ENCODE measurements at regions not wholly inside any gene's neighbourhood (a gene's known extent, or its start where the extent isn't known, plus 50 kb on each side); places are given as distances from the start of the nearest gene placed in this dataset.

- DNase-seq (ENCODE audit: low read depth in 2 of 3, low spot score in 2 of 3), result no peak
Observed at GRCh38 chr10:81008726-81009125, 471.0 kb downstream of the SH2D4B start.

DNA sequence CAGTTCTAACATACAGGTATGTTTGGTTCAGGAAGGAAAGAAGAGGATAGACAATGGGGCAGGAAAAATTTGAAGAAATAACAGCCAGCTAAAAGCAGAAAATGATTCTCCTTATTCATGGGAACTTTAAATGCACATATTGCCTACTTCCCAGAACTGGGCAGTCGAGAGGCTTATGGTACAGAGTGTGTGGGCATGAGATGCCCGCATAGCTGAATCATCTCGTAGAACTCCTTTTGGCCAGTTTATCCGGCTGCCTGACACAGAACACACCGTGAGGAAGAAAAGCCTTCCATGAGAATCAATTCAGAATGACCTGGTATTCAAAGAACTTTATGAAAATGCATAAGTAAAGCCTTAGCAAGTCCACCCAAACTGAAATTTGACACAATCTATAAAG lies 471.6 kb downstream of the SH2D4B start:
- DNase-seq (ENCODE audit: low read depth in 2 of 3, low spot score in 2 of 3), result no peak

- DNase-seq (ENCODE audit: low read depth in 2 of 3, low spot score in 2 of 3), result no peak
Observed at GRCh38 chr10:81013771-81014170, 476.1 kb downstream of the SH2D4B start.

DNA sequence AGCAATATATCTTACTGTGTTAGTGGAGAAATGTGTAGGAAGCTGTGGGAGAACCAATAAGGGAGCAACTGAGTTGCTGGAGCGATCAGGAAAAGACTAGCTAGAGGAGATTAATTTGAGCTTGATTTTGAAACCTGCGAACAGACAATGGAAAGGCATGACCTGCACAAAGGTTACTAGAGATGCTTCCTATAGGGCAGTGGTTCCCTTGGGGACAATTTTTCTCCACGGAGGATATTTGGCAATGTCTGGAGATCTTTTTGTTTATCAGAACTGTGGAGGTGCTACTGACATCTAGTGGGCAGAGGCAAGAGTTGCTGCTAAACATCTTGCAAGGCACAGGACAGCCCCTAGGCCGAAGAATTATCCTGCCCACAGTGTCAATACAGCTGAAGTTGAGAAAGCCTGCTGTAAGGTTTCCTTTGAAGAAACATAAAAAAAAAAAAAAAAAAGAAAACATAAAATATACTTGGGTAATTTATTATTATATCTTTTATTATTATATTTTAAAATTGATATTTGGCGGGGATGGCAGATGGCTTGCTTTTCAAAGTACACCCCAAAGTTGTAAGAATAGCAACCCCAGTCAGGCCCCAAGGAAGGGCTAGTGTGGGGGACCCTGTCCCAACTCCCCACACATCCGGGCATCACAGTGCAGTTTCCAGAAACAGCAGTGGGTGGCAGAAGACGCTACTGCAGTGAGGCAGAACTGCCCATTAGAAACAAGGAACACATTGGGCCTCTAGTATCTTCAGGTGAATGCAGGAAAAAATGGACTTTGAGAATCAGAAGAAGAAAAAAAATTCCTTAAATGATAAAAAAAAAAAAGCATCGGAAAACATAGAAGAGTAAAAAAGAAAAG lies 481.6 kb downstream of the SH2D4B start:
- DNase-seq (ENCODE audit: low read depth in 2 of 3, low spot score in 2 of 3), result peak in 2 of 3 donors; percentile 38 to 77

GRCh38 chr10:81021428-81022129 lies 483.9 kb downstream of the SH2D4B start:
- DNase-seq (ENCODE audit: low read depth in 2 of 3, low spot score in 2 of 3), result peak in 2 of 3 donors; percentile 63 to 88

DNA sequence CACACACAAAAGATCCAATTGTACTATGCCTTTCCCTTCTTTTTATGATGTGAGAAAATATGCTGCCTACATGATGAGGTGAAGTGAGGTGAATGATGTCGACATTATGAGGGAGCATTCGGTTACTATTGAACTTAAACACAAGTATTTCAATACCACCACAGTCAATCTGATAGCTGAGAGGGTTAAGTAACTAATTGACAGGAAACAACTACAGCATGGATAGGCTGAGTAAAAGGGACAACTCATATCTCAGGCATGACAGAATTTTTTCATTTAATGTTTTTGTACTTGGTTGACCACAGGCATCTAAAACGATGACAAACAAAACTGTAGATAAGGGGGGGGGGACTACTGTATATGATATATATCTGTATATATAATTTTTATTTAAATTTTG lies 488.9 kb downstream of the SH2D4B start:
- DNase-seq (ENCODE audit: low read depth in 2 of 3, low spot score in 2 of 3), result no peak

DNA sequence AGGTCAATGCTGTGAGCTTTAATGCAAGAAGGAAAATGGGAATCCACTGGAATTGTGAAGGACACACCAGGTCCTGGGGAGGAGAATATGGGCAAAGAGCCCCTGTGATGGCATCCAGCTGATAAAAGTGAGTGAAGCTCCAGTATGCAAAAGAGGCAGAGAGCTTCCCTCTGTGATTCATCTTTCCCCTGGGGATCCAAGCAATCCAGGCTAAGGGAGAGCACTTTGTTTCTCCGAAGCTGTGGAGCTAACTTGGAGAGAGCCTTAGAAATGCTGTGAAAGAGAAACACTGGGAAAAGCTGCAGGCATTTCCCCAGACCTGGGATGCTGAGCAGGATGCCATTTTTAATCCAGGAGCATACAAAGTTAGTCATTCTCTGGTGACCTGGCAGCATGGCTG lies 489.5 kb downstream of the SH2D4B start:
- DNase-seq (ENCODE audit: low read depth in 2 of 3, low spot score in 2 of 3), result no peak

GRCh38 chr10:81027706-81028105 lies 490.0 kb downstream of the SH2D4B start:
- DNase-seq (ENCODE audit: low read depth in 2 of 3, low spot score in 2 of 3), result no peak

- no peak for DNase-seq (ENCODE audit: low read depth in 2 of 3, low spot score in 2 of 3)
Observed at GRCh38 chr10:81031774-81032173, 494.1 kb downstream of the SH2D4B start.

GRCh38 chr10:81034383-81034782 lies 496.7 kb downstream of the SH2D4B start:
- DNase-seq (ENCODE audit: low read depth in 2 of 3, low spot score in 2 of 3), result peak in 1 of 3 donors; percentile 57

- DNase-seq (ENCODE audit: low read depth in 2 of 3, low spot score in 2 of 3), result no peak
Observed at GRCh38 chr10:81036257-81036656, 498.6 kb downstream of the SH2D4B start.

GRCh38 chr10:81040031-81040430 lies 502.3 kb downstream of the SH2D4B start:
- no peak for DNase-seq (ENCODE audit: low read depth in 2 of 3, low spot score in 2 of 3)

GRCh38 chr10:81040940-81041339 lies 503.2 kb downstream of the SH2D4B start:
- no peak for DNase-seq (ENCODE audit: low read depth in 2 of 3, low spot score in 2 of 3)

DNA sequence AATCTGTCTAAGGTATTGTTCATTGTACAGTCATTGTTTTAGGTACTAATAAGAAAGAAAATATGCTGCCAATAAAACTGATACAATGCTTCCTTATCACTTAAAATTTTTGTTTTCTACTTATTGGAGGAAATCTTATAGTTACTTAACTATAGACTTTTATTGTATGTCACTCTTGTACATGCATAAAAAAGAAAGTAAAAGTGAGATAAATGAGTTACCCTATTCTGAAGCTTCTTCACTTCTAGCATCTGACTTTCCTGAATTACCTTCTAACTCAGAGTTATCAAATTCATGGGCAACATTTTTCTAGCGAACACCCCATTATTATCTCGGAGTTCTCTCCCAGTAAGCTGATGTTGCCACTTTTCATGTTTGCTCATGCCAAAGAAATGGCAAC lies 504.9 kb downstream of the SH2D4B start:
- DNase-seq (ENCODE audit: low read depth in 2 of 3, low spot score in 2 of 3), result no peak

GRCh38 chr10:81065474-81065873 lies 527.8 kb downstream of the SH2D4B start:
- DNase-seq (ENCODE audit: low read depth in 2 of 3, low spot score in 2 of 3), result no peak

DNA sequence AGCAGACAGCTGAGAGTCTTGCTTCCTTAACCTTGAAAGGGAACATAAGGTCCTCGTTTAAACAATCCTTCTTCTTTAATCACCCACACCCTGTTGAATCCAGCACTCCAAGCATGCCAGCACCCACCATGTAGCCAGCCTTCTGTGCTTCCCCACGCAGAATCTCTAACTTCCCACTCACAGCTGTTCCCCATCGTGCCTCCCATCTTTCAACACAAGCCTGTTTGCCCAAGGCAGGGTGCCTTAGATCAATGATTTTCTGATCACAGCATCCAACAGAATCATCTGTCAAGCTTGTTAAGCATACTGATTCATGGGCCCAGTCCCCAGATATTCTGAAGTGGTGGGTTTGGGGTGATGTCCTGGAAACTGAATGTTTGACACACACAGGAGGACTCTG lies 530.8 kb downstream of the SH2D4B start:
- DNase-seq (ENCODE audit: low read depth in 2 of 3, low spot score in 2 of 3), result no peak

GRCh38 chr10:81071087-81071796 lies 533.5 kb downstream of the SH2D4B start:
- no peak for DNase-seq (ENCODE audit: low read depth in 2 of 3, low spot score in 2 of 3)

DNA sequence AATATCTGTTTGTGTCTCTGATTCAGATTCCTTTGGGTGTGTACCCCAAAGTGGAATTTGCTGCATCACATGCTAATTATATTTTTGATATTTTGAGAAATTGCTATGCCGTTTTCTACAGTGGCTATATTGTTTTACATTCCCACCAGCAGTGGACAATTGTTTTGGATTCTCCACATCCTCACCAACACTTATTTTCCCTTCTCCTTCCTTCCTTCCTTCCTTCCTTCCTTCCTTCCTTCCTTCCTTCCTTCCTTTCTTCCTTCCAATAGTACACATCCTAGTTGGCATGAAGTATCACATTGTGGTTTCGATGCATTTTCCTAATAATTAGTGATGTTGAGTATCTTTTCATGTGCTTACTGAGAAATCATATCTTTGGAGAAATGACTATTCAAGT lies 535.5 kb downstream of the SH2D4B start:
- DNase-seq (ENCODE audit: low read depth in 2 of 3, low spot score in 2 of 3), result no peak

GRCh38 chr10:81081887-81082620 lies 544.4 kb downstream of the SH2D4B start:
- DNase-seq (ENCODE audit: low read depth in 2 of 3, low spot score in 2 of 3), result peak in 1 of 3 donors; percentile 6

GRCh38 chr10:81082621-81083376 lies 545.1 kb downstream of the SH2D4B start:
- DNase-seq (ENCODE audit: low read depth in 2 of 3, low spot score in 2 of 3), result no peak
